ENCODE measurements at regions not wholly inside any gene's neighbourhood (a gene's known extent, or its start where the extent isn't known, plus 50 kb on each side); places are given as distances from the start of the nearest gene placed in this dataset.
A peak's percentile ranks its signal among the peaks of the same experiment; 100 is the strongest.
"Not testable (repeated sequence)": the region's sequence is repeated elsewhere in the genome, so short reads cannot be mapped to it uniquely, and the experiment has no call there.

- no peak for DNase-seq (ENCODE audit: low read depth in 4 of 4, low spot score in 2 of 4)
Observed at GRCh38 chr12:124675881-124676713, 108.7 kb upstream of the NCOR2 start.

GRCh38 chr12:124674937-124675336 is 107.5 kb upstream of the NCOR2 start:
- no peak for DNase-seq (ENCODE audit: low read depth in 4 of 4, low spot score in 2 of 4)

- DNase-seq (ENCODE audit: low read depth in 4 of 4, low spot score in 2 of 4), result no peak
Observed at GRCh38 chr12:124673801-124674617, 106.6 kb upstream of the NCOR2 start.

GRCh38 chr12:124669271-124669721 is 101.9 kb upstream of the NCOR2 start:
- not testable (repeated sequence) for DNase-seq (ENCODE audit: low read depth in 4 of 4, low spot score in 2 of 4)

GRCh38 chr12:124668602-124669001 is 101.2 kb upstream of the NCOR2 start:
- no peak for DNase-seq (ENCODE audit: low read depth in 4 of 4, low spot score in 2 of 4)

- no peak for DNase-seq (ENCODE audit: low read depth in 4 of 4, low spot score in 2 of 4)
Observed at GRCh38 chr12:124667506-124668326, 100.3 kb upstream of the NCOR2 start.

- no peak for DNase-seq (ENCODE audit: low read depth in 4 of 4, low spot score in 2 of 4)
Observed at GRCh38 chr12:124666722-124667259, 99.4 kb upstream of the NCOR2 start.

- DNase-seq (ENCODE audit: low read depth in 4 of 4, low spot score in 2 of 4), result no peak
Observed at GRCh38 chr12:124665511-124665910, 98.1 kb upstream of the NCOR2 start.

- DNase-seq (ENCODE audit: low read depth in 4 of 4, low spot score in 2 of 4), result no peak
Observed at GRCh38 chr12:124664395-124665111, 97.1 kb upstream of the NCOR2 start.

- DNase-seq (ENCODE audit: low read depth in 4 of 4, low spot score in 2 of 4), result no peak
Observed at GRCh38 chr12:124663771-124664366, 96.5 kb upstream of the NCOR2 start.

GRCh38 chr12:124663206-124663605 is 95.8 kb upstream of the NCOR2 start:
- no peak for DNase-seq (ENCODE audit: low read depth in 4 of 4, low spot score in 2 of 4)

GRCh38 chr12:124661341-124661740 is 93.9 kb upstream of the NCOR2 start:
- no peak for DNase-seq (ENCODE audit: low read depth in 4 of 4, low spot score in 2 of 4)

- DNase-seq (ENCODE audit: low read depth in 4 of 4, low spot score in 2 of 4), result peak in 1 of 4 donors; percentile 51
Observed at GRCh38 chr12:124660851-124661250, 93.4 kb upstream of the NCOR2 start.

- no peak for DNase-seq (ENCODE audit: low read depth in 4 of 4, low spot score in 2 of 4)
Observed at GRCh38 chr12:124658806-124659402, 91.5 kb upstream of the NCOR2 start.

- DNase-seq (ENCODE audit: low read depth in 4 of 4, low spot score in 2 of 4), result no peak
Observed at GRCh38 chr12:124658302-124658701, 90.9 kb upstream of the NCOR2 start.

GRCh38 chr12:124656947-124657434 is 89.6 kb upstream of the NCOR2 start:
- no peak for DNase-seq (ENCODE audit: low read depth in 4 of 4, low spot score in 2 of 4)

GRCh38 chr12:124655698-124656516 is 88.5 kb upstream of the NCOR2 start:
- DNase-seq (ENCODE audit: low read depth in 4 of 4, low spot score in 2 of 4), result peak in 3 of 4 donors; percentile 69 to 85 (median 72)

Measured in left renal cortex interstitium (tissue), 4 donors.